ENCODE measurements at regions not wholly inside any gene's neighbourhood (a gene's known extent, or its start where the extent isn't known, plus 50 kb on each side); places are given as distances from the start of the nearest gene placed in this dataset.
"Not testable (repeated sequence)": the region's sequence is repeated elsewhere in the genome, so short reads cannot be mapped to it uniquely, and the experiment has no call there.

- DNase-seq (no peak), ATAC-seq (no peak)
- Mint-ChIP-seq H3K4me3 (no peak overlapping the region), H3K4me1 (no peaks in the 10 kb centered on the region), H3K27ac (no peak overlapping the region), H3K36me3 (ENCODE audit: low read depth) (no peaks in the 10 kb centered on the region), H3K27me3 (peaks cover 20% of the 10 kb centered on the region)
- no peaks in the 10 kb centered on the region for H3K9me3 ChIP-seq (ENCODE audit: control insufficient read depth, low read length, poor library complexity, severe bottlenecking)
Observed at GRCh38 chr2:72026819-72027425, 120.7 kb downstream of the CYP26B1 start.

GRCh38 chr2:72024451-72025175 lies 123.0 kb downstream of the CYP26B1 start:
- no peaks in the 10 kb centered on the region for H3K9me3 ChIP-seq (ENCODE audit: control insufficient read depth, low read length, poor library complexity, severe bottlenecking)
- H3K4me3 Mint-ChIP-seq = no peak overlapping the region
- no peak overlapping the region for H3K27ac Mint-ChIP-seq
- no peaks in the 10 kb centered on the region for H3K36me3 Mint-ChIP-seq (ENCODE audit: low read depth)
- no peaks in the 10 kb centered on the region for H3K4me1 Mint-ChIP-seq
- peaks cover 12% of the 10 kb centered on the region for H3K27me3 Mint-ChIP-seq
- ATAC-seq (no peak), DNase-seq (no peak)

- ATAC-seq (no peak), DNase-seq (no peak)
- Mint-ChIP-seq H3K27me3 (peaks cover 12% of the 10 kb centered on the region), H3K36me3 (ENCODE audit: low read depth) (no peaks in the 10 kb centered on the region), H3K4me1 (no peaks in the 10 kb centered on the region), H3K4me3 (no peak overlapping the region), H3K27ac (no peak overlapping the region)
- H3K9me3 ChIP-seq (ENCODE audit: control insufficient read depth, low read length, poor library complexity, severe bottlenecking) = no peaks in the 10 kb centered on the region
Observed at GRCh38 chr2:72023678-72024390, 123.8 kb downstream of the CYP26B1 start.

GRCh38 chr2:72021371-72021770 lies 126.3 kb downstream of the CYP26B1 start:
- H3K4me3 Mint-ChIP-seq; ATAC-seq; H3K27ac Mint-ChIP-seq; DNase-seq; H3K36me3 Mint-ChIP-seq (ENCODE audit: low read depth); H3K9me3 ChIP-seq (ENCODE audit: control insufficient read depth, low read length, poor library complexity, severe bottlenecking); H3K4me1 Mint-ChIP-seq: not testable (repeated sequence)
- H3K27me3 Mint-ChIP-seq = peaks cover 12% of the 10 kb centered on the region

GRCh38 chr2:72015266-72015665 lies 132.4 kb downstream of the CYP26B1 start:
- Mint-ChIP-seq H3K27ac (no peak overlapping the region), H3K4me1 (no peaks in the 10 kb centered on the region), H3K27me3 (no peaks in the 10 kb centered on the region), H3K4me3 (no peak overlapping the region), H3K36me3 (ENCODE audit: low read depth) (no peaks in the 10 kb centered on the region)
- DNase-seq (no peak), ATAC-seq (no peak)
- no peaks in the 10 kb centered on the region for H3K9me3 ChIP-seq (ENCODE audit: control insufficient read depth, low read length, poor library complexity, severe bottlenecking)

- Mint-ChIP-seq H3K27me3 (no peaks in the 10 kb centered on the region), H3K4me3 (no peak overlapping the region), H3K27ac (no peak overlapping the region), H3K36me3 (ENCODE audit: low read depth) (no peaks in the 10 kb centered on the region), H3K4me1 (no peaks in the 10 kb centered on the region)
- ATAC-seq = no peak
- no peak for DNase-seq
- no peaks in the 10 kb centered on the region for H3K9me3 ChIP-seq (ENCODE audit: control insufficient read depth, low read length, poor library complexity, severe bottlenecking)
Observed at GRCh38 chr2:72014831-72015230, 132.8 kb downstream of the CYP26B1 start.

GRCh38 chr2:72013726-72014125 lies 133.9 kb downstream of the CYP26B1 start:
- Mint-ChIP-seq H3K4me1 (no peaks in the 10 kb centered on the region), H3K4me3 (no peak overlapping the region), H3K27ac (no peak overlapping the region), H3K36me3 (ENCODE audit: low read depth) (no peaks in the 10 kb centered on the region), H3K27me3 (no peaks in the 10 kb centered on the region)
- no peaks in the 10 kb centered on the region for H3K9me3 ChIP-seq (ENCODE audit: control insufficient read depth, low read length, poor library complexity, severe bottlenecking)
- DNase-seq (no peak), ATAC-seq (no peak)

GRCh38 chr2:72012886-72013574 lies 134.6 kb downstream of the CYP26B1 start:
- no peak overlapping the region for H3K27ac Mint-ChIP-seq

GRCh38 chr2:72011791-72012190 lies 135.9 kb downstream of the CYP26B1 start:
- no peak overlapping the region for H3K4me3 Mint-ChIP-seq
- H3K27me3 Mint-ChIP-seq = no peaks in the 10 kb centered on the region
- DNase-seq = no peak
- H3K27ac Mint-ChIP-seq = no peak overlapping the region
- H3K4me1 Mint-ChIP-seq = no peaks in the 10 kb centered on the region
- ATAC-seq = no peak
- H3K9me3 ChIP-seq (ENCODE audit: control insufficient read depth, low read length, poor library complexity, severe bottlenecking) = no peaks in the 10 kb centered on the region
- H3K36me3 Mint-ChIP-seq (ENCODE audit: low read depth) = no peaks in the 10 kb centered on the region

More at GRCh38 chr2:72012886-72013574, 134.6 kb downstream of the CYP26B1 start:
- H3K4me1 Mint-ChIP-seq = no peaks in the 10 kb centered on the region
- H3K36me3 Mint-ChIP-seq (ENCODE audit: low read depth) = no peaks in the 10 kb centered on the region
- DNase-seq (no peak), ATAC-seq (no peak)
- no peak overlapping the region for H3K4me3 Mint-ChIP-seq
- H3K9me3 ChIP-seq (ENCODE audit: control insufficient read depth, low read length, poor library complexity, severe bottlenecking) = no peaks in the 10 kb centered on the region
- no peaks in the 10 kb centered on the region for H3K27me3 Mint-ChIP-seq

- ATAC-seq = no peak
- no peak for DNase-seq
- no peaks in the 10 kb centered on the region for H3K9me3 ChIP-seq (ENCODE audit: control insufficient read depth, low read length, poor library complexity, severe bottlenecking)
- Mint-ChIP-seq H3K27ac (no peak overlapping the region), H3K4me1 (no peaks in the 10 kb centered on the region), H3K36me3 (ENCODE audit: low read depth) (no peaks in the 10 kb centered on the region), H3K27me3 (peaks cover 3% of the 10 kb centered on the region), H3K4me3 (no peak overlapping the region)
Observed at GRCh38 chr2:72011370-72011689, 136.3 kb downstream of the CYP26B1 start.

- ATAC-seq (no peak), DNase-seq (no peak)
- H3K27me3 Mint-ChIP-seq = peaks cover 8% of the 10 kb centered on the region
- H3K27ac Mint-ChIP-seq = no peak overlapping the region
- no peaks in the 10 kb centered on the region for H3K36me3 Mint-ChIP-seq (ENCODE audit: low read depth)
- peaks cover 2% of the 10 kb centered on the region for H3K4me1 Mint-ChIP-seq
- no peak overlapping the region for H3K4me3 Mint-ChIP-seq
- no peaks in the 10 kb centered on the region for H3K9me3 ChIP-seq (ENCODE audit: control insufficient read depth, low read length, poor library complexity, severe bottlenecking)
Observed at GRCh38 chr2:72010647-72011369, 136.9 kb downstream of the CYP26B1 start.

GRCh38 chr2:72008608-72009007 lies 139.1 kb downstream of the CYP26B1 start:
- H3K9me3 ChIP-seq (ENCODE audit: control insufficient read depth, low read length, poor library complexity, severe bottlenecking) = no peaks in the 10 kb centered on the region
- H3K27ac Mint-ChIP-seq = no peak overlapping the region
- H3K27me3 Mint-ChIP-seq = peaks cover 10% of the 10 kb centered on the region
- ATAC-seq (no peak), DNase-seq (no peak)
- peaks cover 2% of the 10 kb centered on the region for H3K4me1 Mint-ChIP-seq
- H3K36me3 Mint-ChIP-seq (ENCODE audit: low read depth) = no peaks in the 10 kb centered on the region
- no peak overlapping the region for H3K4me3 Mint-ChIP-seq

GRCh38 chr2:72007402-72007801 lies 140.3 kb downstream of the CYP26B1 start:
- Mint-ChIP-seq H3K27me3 (peaks cover 21% of the 10 kb centered on the region), H3K27ac (no peak overlapping the region), H3K4me1 (peaks cover 2% of the 10 kb centered on the region), H3K36me3 (ENCODE audit: low read depth) (no peaks in the 10 kb centered on the region), H3K4me3 (no peak overlapping the region)
- no peaks in the 10 kb centered on the region for H3K9me3 ChIP-seq (ENCODE audit: control insufficient read depth, low read length, poor library complexity, severe bottlenecking)
- no peak for ATAC-seq
- DNase-seq = no peak
